Liver (tissue), 8 donors: ENCODE measurements at regions not wholly inside any gene's neighbourhood (a gene's known extent, or its start where the extent isn't known, plus 50 kb on each side); places are given as distances from the start of the nearest gene placed in this dataset.

Experiments used
- DNase-seq: peaks from one replicate; pipeline ENCODE4 v3.0.0-alpha.2; 2017; ENCODE audit warnings: low spot score
- H3K27ac ChIP-seq, 2 donors: one replicate each; pipeline ENCODE4 v1.7.0; 2013; ENCODE audit warnings: inconsistent platforms in 2 of 2, low read length in 2 of 2, control low read depth in 1 of 2, low read depth in 1 of 2, mild to moderate bottlenecking in 1 of 2
- H3K27me3 ChIP-seq, 4 donors: one replicate each; pipeline versions ENCODE4 v1.6.1 to v1.7.0; 2013; ENCODE audit warnings: low read length in 3 of 4, inconsistent platforms in 1 of 4, mild to moderate bottlenecking in 1 of 4, moderate library complexity in 1 of 4; ENCODE audit not compliant: control insufficient read depth in 4 of 4, insufficient read depth in 4 of 4
- H3K36me3 ChIP-seq, 4 donors: one replicate each; pipeline versions ENCODE4 v1.6.1 to v1.7.0; 2013; ENCODE audit warnings: low read length in 3 of 4, mild to moderate bottlenecking in 3 of 4, low read depth in 1 of 4, moderate library complexity in 1 of 4; ENCODE audit not compliant: control insufficient read depth in 4 of 4, insufficient read depth in 3 of 4
- H3K4me1 ChIP-seq, 4 donors: one replicate each; pipeline versions ENCODE4 v1.6.1 to v1.7.0; 2013; ENCODE audit warnings: low read length in 3 of 4, mild to moderate bottlenecking in 3 of 4, moderate library complexity in 1 of 4; ENCODE audit not compliant: control insufficient read depth in 4 of 4, insufficient read depth in 4 of 4
- H3K4me3 ChIP-seq, 3 donors: one replicate each; pipeline versions ENCODE4 v1.6.1 to v1.7.0; 2013; ENCODE audit warnings: low read length in 3 of 3, control low read depth in 1 of 3, low read depth in 1 of 3, mild to moderate bottlenecking in 1 of 3
- H3K9ac ChIP-seq, 2 donors: one replicate each; pipeline ENCODE4 v1.7.0; 2013; ENCODE audit warnings: low read length in 2 of 2, mild to moderate bottlenecking in 2 of 2, moderate library complexity in 2 of 2, control low read depth in 1 of 2, low read depth in 1 of 2
- H3K9me3 ChIP-seq, 4 donors: one replicate each; pipeline versions ENCODE4 v1.6.1 to v1.7.0; 2013; ENCODE audit warnings: low read length in 3 of 4; ENCODE audit not compliant: control insufficient read depth in 4 of 4
- EGR1 ChIP-seq, 2 donors: IDR thresholded peaks; 2 replicates each; pipeline ENCODE4 v1.6.1; 2016 to 2018; ENCODE audit warnings: antibody characterized with exemption in 2 of 2, low read depth in 2 of 2
- FOXA1 ChIP-seq: IDR thresholded peaks from 2 replicates; pipeline ENCODE4 v1.6.1; 2016; ENCODE audit warnings: antibody characterized with exemption
- GABPA ChIP-seq, 2 donors: IDR thresholded peaks in 1 of 2; conservative IDR thresholded peaks in 1 of 2; 2 replicates each; pipeline ENCODE4 v1.6.1; 2016; ENCODE audit warnings: antibody characterized with exemption in 2 of 2, mild to moderate bottlenecking in 1 of 2, moderate library complexity in 1 of 2
- HNF4A ChIP-seq, 2 donors: conservative IDR thresholded peaks; 2 replicates each; pipeline ENCODE4 v1.6.1; 2016; ENCODE audit warnings: antibody characterized with exemption in 2 of 2, mild to moderate bottlenecking in 2 of 2
- HNF4G ChIP-seq: IDR thresholded peaks from 2 replicates; pipeline ENCODE4 v1.6.1; 2016; ENCODE audit warnings: antibody characterized with exemption
- RXRA ChIP-seq, 2 donors: IDR thresholded peaks; 2 replicates each; pipeline ENCODE4 v1.6.1; 2017 to 2018; ENCODE audit warnings: antibody characterized with exemption in 2 of 2, mild to moderate bottlenecking in 1 of 2
- SP1 ChIP-seq: IDR thresholded peaks from 2 replicates; pipeline ENCODE4 v1.6.1; 2018; ENCODE audit warnings: antibody characterized with exemption, mild to moderate bottlenecking
- TAF1 ChIP-seq: conservative IDR thresholded peaks from 2 replicates; pipeline ENCODE4 v1.6.1; 2016; ENCODE audit warnings: antibody characterized with exemption, mild to moderate bottlenecking
- YY1 ChIP-seq: IDR thresholded peaks from 2 replicates; pipeline ENCODE4 v1.6.1; 2016; ENCODE audit warnings: antibody characterized with exemption, mild to moderate bottlenecking
- WGBS: extraction: QIAGEN DNeasy Blood & Tissue Kit; methylation state at CpG from one replicate; pipeline ENCODE4 v1.1.7; 2013; 5-methylcytosine and 5-hydroxymethylcytosine counted together
- TF ChIP-seq, protein P1 (sequence below): fragments of 150-350 bp; IDR thresholded peaks from 2 replicates; pipeline ENCODE4 v1.5.1; 2017; ENCODE audit warnings: improper control_type of control experiment, low read depth, low read length; ENCODE audit not compliant: missing input control
- TF ChIP-seq, protein P2 (sequence below): IDR thresholded peaks from 2 replicates; pipeline ENCODE4 v1.6.1; 2016; ENCODE audit warnings: antibody characterized with exemption, mild to moderate bottlenecking
- TF ChIP-seq, protein P3 (sequence below): IDR thresholded peaks from 2 replicates; pipeline ENCODE4 v1.6.1; 2016; ENCODE audit warnings: antibody characterized with exemption
- donor health status: healthy.
- donor health status: healthy.
- donor health status: healthy.
- donor health status: healthy.
- donor health status: healthy.

DNA sequence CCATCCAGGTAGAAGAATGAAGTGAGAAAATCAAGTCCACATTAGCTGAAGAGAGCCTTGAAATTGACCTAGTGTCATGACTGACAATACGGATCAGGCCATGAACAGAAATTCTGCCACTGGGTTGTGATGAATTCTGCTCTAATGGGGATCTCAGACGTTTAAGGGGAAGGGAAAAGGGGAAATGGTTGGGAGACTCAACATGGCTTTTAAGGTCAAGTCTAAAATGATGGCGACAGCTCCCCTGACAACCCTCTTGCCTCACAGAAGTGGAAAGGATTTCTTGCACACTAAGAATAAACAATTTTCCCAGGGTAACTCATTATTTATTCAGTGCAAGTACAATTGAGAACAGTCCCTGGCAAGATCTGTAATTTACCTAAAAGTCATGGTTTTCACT, 302.5 kb upstream of the ACVR2A start:
- 79% methylated on average over 3 of the region's 3 CpGs for WGBS
- no peak overlapping the region for H3K4me3 ChIP-seq
- no peaks in the 10 kb centered on the region for H3K9me3 ChIP-seq
- no peak overlapping the region for H3K27ac ChIP-seq
- DNase-seq, result no peak
- no peaks in the 10 kb centered on the region for H3K4me1 ChIP-seq
- TF ChIP-seq HNF4G (no peak), RXRA (IDR thresholded peaks at IDR 0.05) (no peak), TAF1 (no peak), YY1 (no peak), GABPA (IDR thresholded peaks at IDR 0.05 in 1 of 2, conservative IDR thresholded peaks at IDR 0.05 in 1 of 2) (no peak), FOXA1 (no peak), SP1 (no peak)
- TF ChIP-seq, protein P1, sequence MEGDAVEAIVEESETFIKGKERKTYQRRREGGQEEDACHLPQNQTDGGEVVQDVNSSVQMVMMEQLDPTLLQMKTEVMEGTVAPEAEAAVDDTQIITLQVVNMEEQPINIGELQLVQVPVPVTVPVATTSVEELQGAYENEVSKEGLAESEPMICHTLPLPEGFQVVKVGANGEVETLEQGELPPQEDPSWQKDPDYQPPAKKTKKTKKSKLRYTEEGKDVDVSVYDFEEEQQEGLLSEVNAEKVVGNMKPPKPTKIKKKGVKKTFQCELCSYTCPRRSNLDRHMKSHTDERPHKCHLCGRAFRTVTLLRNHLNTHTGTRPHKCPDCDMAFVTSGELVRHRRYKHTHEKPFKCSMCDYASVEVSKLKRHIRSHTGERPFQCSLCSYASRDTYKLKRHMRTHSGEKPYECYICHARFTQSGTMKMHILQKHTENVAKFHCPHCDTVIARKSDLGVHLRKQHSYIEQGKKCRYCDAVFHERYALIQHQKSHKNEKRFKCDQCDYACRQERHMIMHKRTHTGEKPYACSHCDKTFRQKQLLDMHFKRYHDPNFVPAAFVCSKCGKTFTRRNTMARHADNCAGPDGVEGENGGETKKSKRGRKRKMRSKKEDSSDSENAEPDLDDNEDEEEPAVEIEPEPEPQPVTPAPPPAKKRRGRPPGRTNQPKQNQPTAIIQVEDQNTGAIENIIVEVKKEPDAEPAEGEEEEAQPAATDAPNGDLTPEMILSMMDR, result no peak
- no peak overlapping the region for H3K9ac ChIP-seq
- no peaks in the 10 kb centered on the region for H3K27me3 ChIP-seq
- H3K36me3 ChIP-seq, result no peaks in the 10 kb centered on the region

DNA sequence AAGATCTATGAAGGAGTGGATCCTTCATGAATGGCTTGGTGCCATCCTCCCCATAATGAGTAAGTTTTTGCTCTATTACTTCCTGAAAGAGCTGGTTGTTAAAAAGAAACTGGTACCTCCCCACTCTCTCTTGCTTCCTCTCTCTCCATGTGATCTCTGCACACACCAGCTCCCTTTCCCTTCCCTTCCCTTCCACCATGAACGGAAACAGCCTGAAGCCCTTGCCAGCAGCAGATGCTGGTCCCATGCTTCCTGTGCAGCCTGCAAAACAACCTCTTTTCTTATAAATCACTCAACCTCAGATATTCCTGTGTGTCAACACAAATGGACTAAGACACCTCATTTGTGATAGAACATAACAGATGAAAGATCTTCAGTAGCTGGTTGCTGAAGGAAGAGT, 303.5 kb upstream of the ACVR2A start:
- Histone ChIP-seq H3K9me3 (no peaks in the 10 kb centered on the region), H3K4me3 (no peak overlapping the region), H3K27me3 (no peaks in the 10 kb centered on the region), H3K36me3 (no peaks in the 10 kb centered on the region), H3K27ac (no peak overlapping the region), H3K4me1 (no peaks in the 10 kb centered on the region), H3K9ac (no peak overlapping the region)
- no peak for DNase-seq
- WGBS, result 84% methylated on average over 1 of the region's 1 CpG
- TF ChIP-seq HNF4G (no peak), EGR1 (IDR thresholded peaks at IDR 0.05; ENCODE audit: low read depth in 2 of 2) (no peak), RXRA (IDR thresholded peaks at IDR 0.05) (no peak), SP1 (no peak)
- TF ChIP-seq, protein P1, result no peak

DNA sequence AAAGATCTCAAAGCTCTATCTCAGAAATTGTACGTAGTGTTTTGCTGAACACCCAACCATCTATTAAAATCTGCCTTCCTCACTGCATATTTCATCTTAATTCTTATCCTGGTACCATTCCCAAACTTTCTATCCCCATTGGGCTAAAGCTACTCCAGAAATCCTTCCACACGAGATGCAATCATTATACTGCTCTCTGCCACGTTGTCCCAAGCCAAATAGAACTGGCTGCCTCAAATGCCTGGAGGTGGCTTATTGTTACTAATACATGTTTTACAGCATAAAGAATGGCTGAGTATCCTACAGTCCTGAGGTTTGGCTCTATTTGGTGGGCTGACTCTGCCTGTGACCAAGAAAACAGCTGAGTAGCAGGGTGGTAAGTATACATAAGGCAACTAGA, 306.0 kb upstream of the ACVR2A start:
- Histone ChIP-seq H3K27me3 (no peaks in the 10 kb centered on the region), H3K9ac (no peak overlapping the region), H3K4me3 (no peak overlapping the region), H3K27ac (no peak overlapping the region), H3K4me1 (no peaks in the 10 kb centered on the region), H3K36me3 (no peaks in the 10 kb centered on the region), H3K9me3 (no peaks in the 10 kb centered on the region)
- TF ChIP-seq, protein P2, sequence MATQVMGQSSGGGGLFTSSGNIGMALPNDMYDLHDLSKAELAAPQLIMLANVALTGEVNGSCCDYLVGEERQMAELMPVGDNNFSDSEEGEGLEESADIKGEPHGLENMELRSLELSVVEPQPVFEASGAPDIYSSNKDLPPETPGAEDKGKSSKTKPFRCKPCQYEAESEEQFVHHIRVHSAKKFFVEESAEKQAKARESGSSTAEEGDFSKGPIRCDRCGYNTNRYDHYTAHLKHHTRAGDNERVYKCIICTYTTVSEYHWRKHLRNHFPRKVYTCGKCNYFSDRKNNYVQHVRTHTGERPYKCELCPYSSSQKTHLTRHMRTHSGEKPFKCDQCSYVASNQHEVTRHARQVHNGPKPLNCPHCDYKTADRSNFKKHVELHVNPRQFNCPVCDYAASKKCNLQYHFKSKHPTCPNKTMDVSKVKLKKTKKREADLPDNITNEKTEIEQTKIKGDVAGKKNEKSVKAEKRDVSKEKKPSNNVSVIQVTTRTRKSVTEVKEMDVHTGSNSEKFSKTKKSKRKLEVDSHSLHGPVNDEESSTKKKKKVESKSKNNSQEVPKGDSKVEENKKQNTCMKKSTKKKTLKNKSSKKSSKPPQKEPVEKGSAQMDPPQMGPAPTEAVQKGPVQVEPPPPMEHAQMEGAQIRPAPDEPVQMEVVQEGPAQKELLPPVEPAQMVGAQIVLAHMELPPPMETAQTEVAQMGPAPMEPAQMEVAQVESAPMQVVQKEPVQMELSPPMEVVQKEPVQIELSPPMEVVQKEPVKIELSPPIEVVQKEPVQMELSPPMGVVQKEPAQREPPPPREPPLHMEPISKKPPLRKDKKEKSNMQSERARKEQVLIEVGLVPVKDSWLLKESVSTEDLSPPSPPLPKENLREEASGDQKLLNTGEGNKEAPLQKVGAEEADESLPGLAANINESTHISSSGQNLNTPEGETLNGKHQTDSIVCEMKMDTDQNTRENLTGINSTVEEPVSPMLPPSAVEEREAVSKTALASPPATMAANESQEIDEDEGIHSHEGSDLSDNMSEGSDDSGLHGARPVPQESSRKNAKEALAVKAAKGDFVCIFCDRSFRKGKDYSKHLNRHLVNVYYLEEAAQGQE, result no peak
- TF ChIP-seq HNF4A (conservative IDR thresholded peaks at IDR 0.05) (no peak), GABPA (IDR thresholded peaks at IDR 0.05 in 1 of 2, conservative IDR thresholded peaks at IDR 0.05 in 1 of 2) (no peak), RXRA (IDR thresholded peaks at IDR 0.05) (no peak), FOXA1 (no peak), TAF1 (no peak)
- TF ChIP-seq, protein P3, sequence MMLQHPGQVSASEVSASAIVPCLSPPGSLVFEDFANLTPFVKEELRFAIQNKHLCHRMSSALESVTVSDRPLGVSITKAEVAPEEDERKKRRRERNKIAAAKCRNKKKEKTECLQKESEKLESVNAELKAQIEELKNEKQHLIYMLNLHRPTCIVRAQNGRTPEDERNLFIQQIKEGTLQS, result no peak
- no peak for DNase-seq
- 78% methylated on average over 3 of the region's 3 CpGs for WGBS
